C4-2B (cell line): ENCODE measurements at regions not wholly inside any gene's neighbourhood (a gene's known extent, or its start where the extent isn't known, plus 50 kb on each side); places are given as distances from the start of the nearest gene placed in this dataset.
"Not testable (repeated sequence)": the region's sequence is repeated elsewhere in the genome, so short reads cannot be mapped to it uniquely, and the experiment has no call there.

Source experiments
- H3K27ac ChIP-seq: fragments of 450-650 bp; 2 replicates; pipeline ENCODE4 v1.5.1; 2017
- ZFX ChIP-seq: fragments of 450-650 bp; IDR thresholded peaks from 2 replicates; pipeline ENCODE4 v1.6.1; 2017
- TF ChIP-seq, protein P1 (sequence below): fragments of 450-650 bp; conservative IDR thresholded peaks from 2 replicates; pipeline ENCODE4 v1.5.1; 2017; ENCODE audit warnings: mild to moderate bottlenecking

- no peak overlapping the region for H3K27ac ChIP-seq
- no peak for TF ChIP-seq ZFX
- TF ChIP-seq, protein P1, sequence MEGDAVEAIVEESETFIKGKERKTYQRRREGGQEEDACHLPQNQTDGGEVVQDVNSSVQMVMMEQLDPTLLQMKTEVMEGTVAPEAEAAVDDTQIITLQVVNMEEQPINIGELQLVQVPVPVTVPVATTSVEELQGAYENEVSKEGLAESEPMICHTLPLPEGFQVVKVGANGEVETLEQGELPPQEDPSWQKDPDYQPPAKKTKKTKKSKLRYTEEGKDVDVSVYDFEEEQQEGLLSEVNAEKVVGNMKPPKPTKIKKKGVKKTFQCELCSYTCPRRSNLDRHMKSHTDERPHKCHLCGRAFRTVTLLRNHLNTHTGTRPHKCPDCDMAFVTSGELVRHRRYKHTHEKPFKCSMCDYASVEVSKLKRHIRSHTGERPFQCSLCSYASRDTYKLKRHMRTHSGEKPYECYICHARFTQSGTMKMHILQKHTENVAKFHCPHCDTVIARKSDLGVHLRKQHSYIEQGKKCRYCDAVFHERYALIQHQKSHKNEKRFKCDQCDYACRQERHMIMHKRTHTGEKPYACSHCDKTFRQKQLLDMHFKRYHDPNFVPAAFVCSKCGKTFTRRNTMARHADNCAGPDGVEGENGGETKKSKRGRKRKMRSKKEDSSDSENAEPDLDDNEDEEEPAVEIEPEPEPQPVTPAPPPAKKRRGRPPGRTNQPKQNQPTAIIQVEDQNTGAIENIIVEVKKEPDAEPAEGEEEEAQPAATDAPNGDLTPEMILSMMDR: no peak
Observed at GRCh38 chr3:22843854-22844253, 359.3 kb upstream of the UBE2E2 start.

DNA sequence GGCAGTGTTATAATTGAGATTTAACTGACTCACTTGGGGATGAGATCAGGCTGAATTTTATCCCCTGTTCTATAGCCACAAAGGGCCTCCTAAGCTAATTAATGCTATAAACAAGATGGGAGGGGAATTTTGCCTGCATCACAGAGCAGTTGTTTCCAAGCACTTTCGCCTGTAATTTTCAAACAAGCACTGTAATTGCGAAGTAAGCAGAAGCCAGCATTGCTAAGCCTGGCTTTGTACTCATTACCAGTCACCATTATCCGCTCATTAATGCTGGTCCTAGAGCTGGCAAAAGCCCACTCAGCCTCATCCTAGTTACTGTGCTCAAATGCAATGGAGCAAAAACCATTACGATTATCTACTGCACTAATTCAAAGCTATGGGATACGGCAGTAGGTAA is 356.6 kb upstream of the UBE2E2 start:
- H3K27ac ChIP-seq: no peak overlapping the region
- TF ChIP-seq, protein P1: no peak
- TF ChIP-seq ZFX: no peak

DNA sequence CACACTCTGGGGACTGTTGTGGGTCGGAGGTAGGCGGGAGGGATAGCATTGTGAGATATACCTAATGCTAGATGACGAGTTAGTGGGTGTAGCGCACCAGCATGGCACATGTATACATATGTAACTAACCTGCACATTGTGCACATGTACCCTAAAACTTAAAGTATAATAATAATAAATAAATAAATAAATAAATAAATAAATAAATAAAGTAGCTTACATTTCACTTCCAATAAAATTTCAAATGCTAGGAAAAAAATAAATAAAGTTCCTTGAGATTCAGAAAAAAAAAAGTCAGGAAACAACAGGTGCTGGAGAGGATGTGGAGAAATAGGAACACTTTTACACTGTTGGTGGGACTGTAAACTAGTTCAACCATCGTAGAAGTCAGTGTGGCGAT is 353.5 kb upstream of the UBE2E2 start:
- not testable (repeated sequence) for H3K27ac ChIP-seq

- TF ChIP-seq ZFX: no peak
- TF ChIP-seq, protein P1: no peak
- no peak overlapping the region for H3K27ac ChIP-seq
Observed at GRCh38 chr3:22856811-22857210, 346.3 kb upstream of the UBE2E2 start.

DNA sequence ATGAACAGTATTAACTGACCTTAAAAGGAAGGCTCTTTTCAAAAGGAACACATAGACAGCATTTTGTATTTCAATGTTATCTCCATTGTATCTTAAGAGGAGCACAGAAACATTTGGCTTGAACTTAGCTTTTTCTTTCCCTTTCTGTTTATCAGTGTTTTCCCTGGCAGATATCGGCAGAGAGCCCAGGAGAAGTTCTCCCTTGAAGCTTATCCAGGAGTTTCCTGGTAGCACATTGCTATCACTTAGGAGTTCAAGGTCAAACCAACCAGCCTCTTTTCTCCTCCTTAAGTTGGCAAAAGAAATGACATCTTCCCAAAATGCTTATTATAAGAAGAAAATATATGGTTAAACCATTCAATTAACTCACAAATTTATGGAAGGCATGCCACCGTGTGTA is 344.6 kb upstream of the UBE2E2 start:
- TF ChIP-seq, protein P1: no peak
- TF ChIP-seq ZFX: no peak

GRCh38 chr3:22859618-22860017 is 343.5 kb upstream of the UBE2E2 start:
- no peak for TF ChIP-seq ZFX
- TF ChIP-seq, protein P1: no peak
- no peak overlapping the region for H3K27ac ChIP-seq

More for the DNA sequence above, 344.6 kb upstream of the UBE2E2 start:
- H3K27ac ChIP-seq: no peak overlapping the region

DNA sequence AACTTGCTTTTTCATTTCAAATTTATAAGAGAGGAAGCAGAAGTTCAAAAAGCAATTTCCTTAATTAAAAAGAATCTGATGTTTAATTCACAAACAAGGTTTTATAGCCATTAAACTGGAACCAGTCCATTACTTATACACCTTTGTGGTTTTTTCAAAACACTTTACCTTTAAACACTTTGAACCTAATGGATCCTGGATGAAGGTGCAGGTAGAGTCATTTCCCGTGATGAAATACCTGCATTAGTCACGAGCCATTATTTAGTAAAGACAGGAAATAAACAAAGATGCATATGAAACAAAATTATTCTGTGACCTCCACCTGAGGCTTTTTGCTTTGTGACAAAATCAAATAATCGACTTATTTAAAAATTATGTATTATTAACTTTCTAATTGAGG is 341.7 kb upstream of the UBE2E2 start:
- H3K27ac ChIP-seq: no peak overlapping the region
- no peak for TF ChIP-seq ZFX
- TF ChIP-seq, protein P1: no peak

DNA sequence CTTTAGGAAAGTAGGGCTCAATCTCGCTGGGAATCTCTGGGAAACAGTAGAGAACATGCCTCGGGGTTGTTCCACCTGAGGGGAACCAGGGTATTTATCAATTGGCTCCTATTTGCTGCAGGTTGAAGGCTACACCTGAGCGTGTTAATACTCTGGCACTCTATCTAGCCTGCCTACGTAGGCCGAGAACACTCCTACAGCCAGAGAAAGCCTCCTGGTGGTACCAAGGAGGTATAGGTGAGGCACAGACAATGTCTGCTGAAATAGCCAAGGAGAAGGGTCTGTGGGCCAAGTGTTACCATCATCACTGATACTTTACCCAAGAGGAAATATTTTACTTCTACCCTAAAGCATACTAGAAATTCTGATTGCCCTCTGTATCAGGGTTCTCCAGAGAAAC is 341.0 kb upstream of the UBE2E2 start:
- TF ChIP-seq, protein P1: no peak
- TF ChIP-seq ZFX: no peak
- no peak overlapping the region for H3K27ac ChIP-seq

GRCh38 chr3:22882834-22883233 is 320.3 kb upstream of the UBE2E2 start:
- H3K27ac ChIP-seq: not testable (repeated sequence)
